ENCODE measurements at regions not wholly inside any gene's neighbourhood (a gene's known extent, or its start where the extent isn't known, plus 50 kb on each side); places are given as distances from the start of the nearest gene placed in this dataset.

- Mint-ChIP-seq H3K4me3 (no peak overlapping the region), H3K27me3 (peaks cover 38% of the 10 kb centered on the region), H3K9me3 (peaks cover 0 to 3% (median 0%) of the 10 kb centered on the region in 7 donors), H3K36me3 (no peaks in the 10 kb centered on the region), H3K27ac (no peak overlapping the region), H3K4me1 (peaks cover 0 to 6% (median 0%) of the 10 kb centered on the region in 4 donors)
- Histone ChIP-seq H3K4me1 (ENCODE audit: control insufficient read depth, insufficient read depth, low read length, poor library complexity, severe bottlenecking) (no peaks in the 10 kb centered on the region), H3K27me3 (ENCODE audit: control insufficient read depth, insufficient read depth, low read length) (peaks cover 12% of the 10 kb centered on the region), H3K4me3 (ENCODE audit: low read depth, low read length) (no peak overlapping the region), H3K27ac (ENCODE audit: insufficient read depth, low read length, poor library complexity, severe bottlenecking) (no peak overlapping the region), H3K9me3 (ENCODE audit: control insufficient read depth in 2 of 2, low read length in 2 of 2) (no peaks in the 10 kb centered on the region), H3K36me3 (ENCODE audit: control insufficient read depth, insufficient read depth, low read length) (no peaks in the 10 kb centered on the region)
- ATAC-seq (ENCODE audit: low read depth in 2 of 2) (no peak), DNase-seq (no peak)
Observed at GRCh38 chr9:88197781-88198340, 59.6 kb upstream of the SPATA31C2 start.

GRCh38 chr9:88197016-88197415 lies 58.7 kb upstream of the SPATA31C2 start:
- Histone ChIP-seq H3K27me3 (ENCODE audit: control insufficient read depth, insufficient read depth, low read length) (peaks cover 12% of the 10 kb centered on the region), H3K36me3 (ENCODE audit: control insufficient read depth, insufficient read depth, low read length) (no peaks in the 10 kb centered on the region), H3K9me3 (ENCODE audit: control insufficient read depth in 2 of 2, low read length in 2 of 2) (no peaks in the 10 kb centered on the region), H3K4me1 (ENCODE audit: control insufficient read depth, insufficient read depth, low read length, poor library complexity, severe bottlenecking) (no peaks in the 10 kb centered on the region), H3K27ac (ENCODE audit: insufficient read depth, low read length, poor library complexity, severe bottlenecking) (no peak overlapping the region), H3K4me3 (ENCODE audit: low read depth, low read length) (no peak overlapping the region)
- DNase-seq (no peak), ATAC-seq (ENCODE audit: low read depth in 2 of 2) (no peak)
- Mint-ChIP-seq H3K9me3 (peaks cover 0 to 5% (median 0%) of the 10 kb centered on the region in 7 donors), H3K4me3 (no peak overlapping the region), H3K27ac (no peak overlapping the region), H3K27me3 (peaks cover 41% of the 10 kb centered on the region), H3K4me1 (peaks cover 0 to 6% (median 0%) of the 10 kb centered on the region in 4 donors), H3K36me3 (no peaks in the 10 kb centered on the region)

- Histone ChIP-seq H3K4me3 (ENCODE audit: low read depth, low read length) (no peak overlapping the region), H3K27me3 (ENCODE audit: control insufficient read depth, insufficient read depth, low read length) (peaks cover 12% of the 10 kb centered on the region), H3K27ac (ENCODE audit: insufficient read depth, low read length, poor library complexity, severe bottlenecking) (no peak overlapping the region), H3K36me3 (ENCODE audit: control insufficient read depth, insufficient read depth, low read length) (no peaks in the 10 kb centered on the region), H3K9me3 (ENCODE audit: control insufficient read depth in 2 of 2, low read length in 2 of 2) (no peaks in the 10 kb centered on the region), H3K4me1 (ENCODE audit: control insufficient read depth, insufficient read depth, low read length, poor library complexity, severe bottlenecking) (no peaks in the 10 kb centered on the region)
- no peak overlapping the region for H3K4me3 Mint-ChIP-seq
- H3K9me3 Mint-ChIP-seq, result peaks cover 0 to 5% (median 0%) of the 10 kb centered on the region in 7 donors
- ATAC-seq (ENCODE audit: low read depth in 2 of 2) (no peak), DNase-seq (no peak)
- no peaks in the 10 kb centered on the region for H3K36me3 Mint-ChIP-seq
- H3K27me3 Mint-ChIP-seq, result peaks cover 38% of the 10 kb centered on the region
- no peak overlapping the region for H3K27ac Mint-ChIP-seq
- H3K4me1 Mint-ChIP-seq, result peaks cover 0 to 6% (median 0%) of the 10 kb centered on the region in 4 donors
Observed at GRCh38 chr9:88196142-88196790, 58.0 kb upstream of the SPATA31C2 start.

DNA sequence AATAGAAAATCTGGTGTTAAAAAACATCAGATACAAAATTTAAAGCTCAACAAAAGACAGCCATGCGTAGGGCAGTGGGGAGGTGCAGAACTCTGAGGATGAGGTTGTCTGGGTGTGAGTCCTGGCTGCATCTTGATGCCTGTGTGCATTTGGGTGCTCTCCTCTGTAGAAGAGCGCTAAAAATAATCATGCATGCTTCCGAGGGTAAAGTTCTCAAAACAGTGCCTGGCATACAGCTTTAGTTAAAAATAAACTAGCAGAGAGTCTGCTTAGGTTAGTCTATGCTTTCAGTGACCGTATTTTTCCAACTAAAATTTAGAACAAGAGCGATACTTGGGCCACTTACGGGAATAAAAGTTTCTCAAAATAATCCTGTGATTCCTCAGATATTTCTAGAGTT lies 55.5 kb upstream of the SPATA31C2 start:
- no peak for ATAC-seq (ENCODE audit: low read depth in 2 of 2)
- H3K4me3 Mint-ChIP-seq, result no peak overlapping the region
- H3K4me1 Mint-ChIP-seq, result peaks cover 0 to 6% (median 0%) of the 10 kb centered on the region in 4 donors
- Histone ChIP-seq H3K36me3 (ENCODE audit: control insufficient read depth, insufficient read depth, low read length) (no peaks in the 10 kb centered on the region), H3K9me3 (ENCODE audit: control insufficient read depth in 2 of 2, low read length in 2 of 2) (no peaks in the 10 kb centered on the region), H3K4me3 (ENCODE audit: low read depth, low read length) (no peak overlapping the region), H3K27me3 (ENCODE audit: control insufficient read depth, insufficient read depth, low read length) (peaks cover 8% of the 10 kb centered on the region), H3K4me1 (ENCODE audit: control insufficient read depth, insufficient read depth, low read length, poor library complexity, severe bottlenecking) (no peaks in the 10 kb centered on the region), H3K27ac (ENCODE audit: insufficient read depth, low read length, poor library complexity, severe bottlenecking) (no peak overlapping the region)
- H3K27ac Mint-ChIP-seq, result no peak overlapping the region
- peaks cover 0 to 13% (median 3%) of the 10 kb centered on the region in 7 donors for H3K9me3 Mint-ChIP-seq
- no peaks in the 10 kb centered on the region for H3K36me3 Mint-ChIP-seq
- DNase-seq, result no peak
- H3K27me3 Mint-ChIP-seq, result peaks cover 53% of the 10 kb centered on the region

DNA sequence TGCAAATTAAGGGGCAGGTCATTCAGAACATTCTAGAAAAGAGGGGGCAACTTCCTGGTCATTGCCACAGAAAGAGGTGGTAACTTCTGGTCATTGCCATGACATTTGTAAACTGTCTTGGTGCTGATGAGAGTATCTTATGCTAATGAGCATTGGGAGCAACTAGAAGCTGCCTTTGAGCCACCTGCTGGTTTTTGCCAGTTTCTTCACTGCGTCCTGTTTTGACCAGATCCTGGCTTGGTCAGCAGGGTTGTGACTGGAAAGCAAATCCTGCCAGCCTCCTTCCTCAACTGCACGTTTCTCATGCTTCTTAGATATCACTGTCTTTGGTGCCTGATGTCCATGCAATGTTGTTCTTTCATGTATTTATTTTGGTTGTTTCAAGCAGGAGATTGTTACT lies 53.2 kb upstream of the SPATA31C2 start:
- H3K36me3 ChIP-seq (ENCODE audit: control insufficient read depth, insufficient read depth, low read length), result no peaks in the 10 kb centered on the region
- DNase-seq (no peak), ATAC-seq (ENCODE audit: low read depth in 2 of 2) (no peak)
- no peaks in the 10 kb centered on the region for H3K4me1 ChIP-seq (ENCODE audit: control insufficient read depth, insufficient read depth, low read length, poor library complexity, severe bottlenecking)
- Mint-ChIP-seq H3K4me3 (no peak overlapping the region), H3K36me3 (no peaks in the 10 kb centered on the region), H3K27ac (no peak overlapping the region), H3K27me3 (peaks cover 34% of the 10 kb centered on the region), H3K9me3 (peaks cover 0 to 13% (median 3%) of the 10 kb centered on the region in 7 donors), H3K4me1 (no peaks in the 10 kb centered on the region)
- no peaks in the 10 kb centered on the region for H3K9me3 ChIP-seq (ENCODE audit: control insufficient read depth in 2 of 2, low read length in 2 of 2)
- no peak overlapping the region for H3K4me3 ChIP-seq (ENCODE audit: low read depth, low read length)
- H3K27ac ChIP-seq (ENCODE audit: insufficient read depth, low read length, poor library complexity, severe bottlenecking), result no peak overlapping the region
- H3K27me3 ChIP-seq (ENCODE audit: control insufficient read depth, insufficient read depth, low read length), result peaks cover 3% of the 10 kb centered on the region

- Mint-ChIP-seq H3K9me3 (peaks cover 0 to 13% (median 3%) of the 10 kb centered on the region in 7 donors), H3K27ac (no peak overlapping the region), H3K27me3 (peaks cover 29% of the 10 kb centered on the region), H3K36me3 (no peaks in the 10 kb centered on the region), H3K4me3 (no peak overlapping the region), H3K4me1 (no peaks in the 10 kb centered on the region)
- H3K36me3 ChIP-seq (ENCODE audit: control insufficient read depth, insufficient read depth, low read length), result no peaks in the 10 kb centered on the region
- H3K27ac ChIP-seq (ENCODE audit: insufficient read depth, low read length, poor library complexity, severe bottlenecking), result no peak overlapping the region
- H3K4me3 ChIP-seq (ENCODE audit: low read depth, low read length), result no peak overlapping the region
- DNase-seq, result no peak
- no peaks in the 10 kb centered on the region for H3K4me1 ChIP-seq (ENCODE audit: control insufficient read depth, insufficient read depth, low read length, poor library complexity, severe bottlenecking)
- no peak for ATAC-seq (ENCODE audit: low read depth in 2 of 2)
- peaks cover 1% of the 10 kb centered on the region for H3K27me3 ChIP-seq (ENCODE audit: control insufficient read depth, insufficient read depth, low read length)
- no peaks in the 10 kb centered on the region for H3K9me3 ChIP-seq (ENCODE audit: control insufficient read depth in 2 of 2, low read length in 2 of 2)
Observed at GRCh38 chr9:88189371-88189770, 51.1 kb upstream of the SPATA31C2 start.

All from CD4-positive, CD25-positive, alpha-beta regulatory T cell (primary cell).